H9 (cell line): ENCODE measurements at regions not wholly inside any gene's neighbourhood (a gene's known extent, or its start where the extent isn't known, plus 50 kb on each side); places are given as distances from the start of the nearest gene placed in this dataset.

Experiments used
- DNase-seq: peaks from one replicate; pipeline ENCODE4 v3.0.0-alpha.2; 2017
- H2AFZ ChIP-seq: one replicate; pipeline ENCODE4 v1.6.1; 2013; ENCODE audit warnings: mild to moderate bottlenecking, low read length, control low read depth, moderate library complexity
- H2AK5ac ChIP-seq: 2 replicates; pipeline ENCODE4 v1.6.1; 2013; ENCODE audit warnings: low read length, control low read depth, mixed read lengths; ENCODE audit not compliant: insufficient read length
- H2BK120ac ChIP-seq: one replicate; pipeline ENCODE4 v1.6.1; 2013; ENCODE audit warnings: low read depth, mild to moderate bottlenecking, low read length, control low read depth, inconsistent platforms; ENCODE audit not compliant: poor library complexity, severe bottlenecking
- H2BK12ac ChIP-seq: 2 replicates; pipeline ENCODE4 v1.6.1; 2013; ENCODE audit warnings: low read length, control low read depth, mixed read lengths, low read depth; ENCODE audit not compliant: insufficient read length
- H2BK15ac ChIP-seq: 2 replicates; pipeline ENCODE4 v1.6.1; 2013; ENCODE audit warnings: low read depth, low read length, control low read depth
- H2BK20ac ChIP-seq: one replicate; pipeline ENCODE4 v1.6.1; 2013; ENCODE audit warnings: low read depth, mild to moderate bottlenecking, low read length, control low read depth, inconsistent platforms; ENCODE audit not compliant: poor library complexity, severe bottlenecking
- H2BK5ac ChIP-seq: 2 replicates; pipeline ENCODE4 v1.6.1; 2013; ENCODE audit warnings: low read length, control low read depth, mixed read lengths; ENCODE audit not compliant: insufficient read length
- H3K14ac ChIP-seq: 2 replicates; pipeline ENCODE4 v1.6.1; 2013; ENCODE audit warnings: low read length, control low read depth; ENCODE audit not compliant: insufficient read depth
- H3K18ac ChIP-seq: 2 replicates; pipeline ENCODE4 v1.6.1; 2013; ENCODE audit warnings: low read depth, mild to moderate bottlenecking, mixed read lengths, low read length, control low read depth; ENCODE audit not compliant: insufficient read length
- H3K23ac ChIP-seq: 2 replicates; pipeline ENCODE4 v1.6.1; 2013; ENCODE audit warnings: low read length, control low read depth, mixed read lengths, low read depth; ENCODE audit not compliant: insufficient read length
- H3K23me2 ChIP-seq: 2 replicates; pipeline ENCODE4 v1.6.1; 2013; ENCODE audit warnings: low read depth, mild to moderate bottlenecking, mixed read lengths, low read length, control low read depth; ENCODE audit not compliant: insufficient read length, poor library complexity, severe bottlenecking
- H3K27ac ChIP-seq: 2 replicates; pipeline ENCODE4 v1.5.1; 2013; ENCODE audit warnings: low read length, control low read depth, mixed read lengths, low read depth; ENCODE audit not compliant: insufficient read length
- H3K27me3 ChIP-seq: 2 replicates; pipeline ENCODE4 v1.6.1; 2013; ENCODE audit warnings: low read length, control low read depth, inconsistent platforms; ENCODE audit not compliant: insufficient read depth
- H3K4ac ChIP-seq: 2 replicates; pipeline ENCODE4 v1.6.1; 2013; ENCODE audit warnings: low read depth, mild to moderate bottlenecking, control low read depth, inconsistent platforms, low read length, moderate library complexity
- H3K4me1 ChIP-seq: 2 replicates; pipeline ENCODE4 v1.6.1; 2013; ENCODE audit warnings: low read length, control low read depth, inconsistent platforms; ENCODE audit not compliant: insufficient read depth
- H3K4me2 ChIP-seq: 2 replicates; pipeline ENCODE4 v1.6.1; 2013; ENCODE audit warnings: low read length, control low read depth, mixed read lengths; ENCODE audit not compliant: insufficient read length, insufficient read depth
- H3K56ac ChIP-seq: 2 replicates; pipeline ENCODE4 v1.6.1; 2013; ENCODE audit warnings: low read depth, mild to moderate bottlenecking, mixed read lengths, low read length, control low read depth; ENCODE audit not compliant: insufficient read length
- H3K79me1 ChIP-seq: 2 replicates; pipeline ENCODE4 v1.6.1; 2013; ENCODE audit warnings: low read depth, mild to moderate bottlenecking, moderate library complexity, low read length, control low read depth, inconsistent platforms; ENCODE audit not compliant: insufficient read depth, poor library complexity, severe bottlenecking
- H3K79me2 ChIP-seq: 2 replicates; pipeline ENCODE4 v1.6.1; 2013; ENCODE audit warnings: low read length, control low read depth, inconsistent platforms; ENCODE audit not compliant: insufficient read depth
- H3K9ac ChIP-seq: 2 replicates; pipeline ENCODE4 v1.6.1; 2013; ENCODE audit warnings: low read length, control low read depth, mixed read lengths; ENCODE audit not compliant: insufficient read length; ENCODE audit errors: extremely low read depth
- H3K9me3 ChIP-seq: one replicate; pipeline ENCODE4 v1.6.1; 2013; ENCODE audit warnings: low read depth, low read length, inconsistent platforms; ENCODE audit not compliant: control insufficient read depth
- H3T11ph ChIP-seq: one replicate; pipeline ENCODE4 v1.6.1; 2013; ENCODE audit warnings: mild to moderate bottlenecking, low read length, control low read depth, inconsistent platforms
- H4K20me1 ChIP-seq: one replicate; pipeline ENCODE4 v1.6.1; 2013; ENCODE audit not compliant: control insufficient read depth, insufficient read length, insufficient read depth
- H4K5ac ChIP-seq: 2 replicates; pipeline ENCODE4 v1.6.1; 2013; ENCODE audit warnings: low read depth, mild to moderate bottlenecking, mixed read lengths, low read length, control low read depth; ENCODE audit not compliant: insufficient read length
- H4K8ac ChIP-seq: replicated peaks from 2 replicates; pipeline ENCODE4 v1.6.1; 2013; ENCODE audit warnings: low read length, control low read depth, mixed read lengths, low read depth; ENCODE audit not compliant: insufficient read length
- H4K91ac ChIP-seq: 2 replicates; pipeline ENCODE4 v1.6.1; 2013; ENCODE audit warnings: low read depth, mild to moderate bottlenecking, moderate library complexity, mixed read lengths, low read length, control low read depth; ENCODE audit not compliant: insufficient read length
- H3K27ac Mint-ChIP-seq, 3 experiments: 2 replicates in 2 of 3; 3 replicates in 1 of 3; pipeline ENCODE4 v1.8.0; 2020 to 2021; ENCODE audit warnings: mixed read lengths in 3 of 3, mild to moderate bottlenecking in 1 of 3, moderate library complexity in 1 of 3
- H3K27me3 Mint-ChIP-seq: 2 replicates; pipeline ENCODE4 v1.8.0; 2021; ENCODE audit warnings: low read depth, mild to moderate bottlenecking, moderate library complexity, mixed read lengths
- H3K36me3 Mint-ChIP-seq, 3 experiments: 2 replicates in 2 of 3; 3 replicates in 1 of 3; pipeline ENCODE4 v1.8.0; 2020 to 2021; ENCODE audit warnings: low read depth in 3 of 3, mixed read lengths in 3 of 3; ENCODE audit not compliant: insufficient read depth in 1 of 3
- H3K4me1 Mint-ChIP-seq, 2 experiments: 2 replicates each; pipeline ENCODE4 v1.8.0; 2020; ENCODE audit warnings: mixed read lengths in 2 of 2
- H3K4me3 Mint-ChIP-seq, 2 experiments: 2 replicates in 1 of 2; 3 replicates in 1 of 2; pipeline ENCODE4 v1.8.0; 2020 to 2021; ENCODE audit warnings: mild to moderate bottlenecking in 2 of 2, mixed read lengths in 2 of 2, moderate library complexity in 1 of 2
- H3K9me3 Mint-ChIP-seq, 2 experiments: 2 replicates in 1 of 2; 3 replicates in 1 of 2; pipeline ENCODE4 v1.8.0; 2020; ENCODE audit warnings: mild to moderate bottlenecking in 2 of 2, mixed read lengths in 2 of 2, moderate library complexity in 1 of 2
- WGBS: extraction: QIAGEN DNeasy Blood & Tissue Kit; methylation state at CpG from one replicate; pipeline ENCODE4 v1.1.7; 2013; ENCODE audit warnings: missing lambda C conversion rate, low lambda C conversion rate, mixed read lengths; ENCODE audit not compliant: insufficient read length; ENCODE audit errors: extremely low coverage; 5-methylcytosine and 5-hydroxymethylcytosine counted together
- TF ChIP-seq, protein P1 (sequence below): fragments of 200-600 bp; sonication (generic); conservative IDR thresholded peaks from 3 replicates; pipeline ENCODE4 v1.8.0; 2021; ENCODE audit warnings: antibody characterized with exemption, mild to moderate bottlenecking

DNA sequence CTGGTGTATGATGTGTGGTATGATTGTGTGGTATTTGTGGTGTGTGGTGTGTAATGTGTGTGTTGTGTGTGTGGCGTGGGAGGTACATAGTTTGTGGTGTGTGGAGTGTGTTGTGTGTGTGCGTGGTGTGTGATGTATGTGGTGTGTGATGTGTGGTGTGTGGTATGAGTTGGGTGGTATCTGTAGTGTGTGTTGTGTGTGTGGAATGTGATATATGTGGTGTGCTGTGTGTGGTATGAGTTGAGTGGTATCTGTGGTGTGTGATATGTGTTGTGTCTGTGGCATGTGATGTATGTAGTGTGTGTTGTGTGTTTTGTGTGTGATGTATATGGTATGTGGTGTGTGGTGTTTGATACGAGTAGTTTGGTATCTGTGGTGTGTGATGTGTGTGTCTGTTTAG lies 272.5 kb upstream of the IRX1 start:
- WGBS: 100% methylated on average over 3 of the region's 3 CpGs
- no peaks in the 10 kb centered on the region for H3K23me2 ChIP-seq
- H3K14ac ChIP-seq: no peak overlapping the region
- H3K9me3 ChIP-seq: no peaks in the 10 kb centered on the region
- H3K4me1 Mint-ChIP-seq: peaks cover 0 to 8% of the 10 kb centered on the region in 2 experiments; a peak in 2 of 4 replicates
- no peaks in the 10 kb centered on the region for H3K79me1 ChIP-seq
- H3K23ac ChIP-seq: no peak overlapping the region
- no peak for DNase-seq
- no peak overlapping the region for H3K18ac ChIP-seq
- H4K91ac ChIP-seq: no peak overlapping the region
- H3T11ph ChIP-seq: no peak overlapping the region
- H3K4me3 Mint-ChIP-seq: no peak overlapping the region
- H3K27me3 Mint-ChIP-seq: no peaks in the 10 kb centered on the region
- H3K79me2 ChIP-seq: no peaks in the 10 kb centered on the region
- H2BK15ac ChIP-seq: no peak overlapping the region
- no peak overlapping the region for H3K4me2 ChIP-seq
- no peak overlapping the region for H4K5ac ChIP-seq
- no peak overlapping the region for H3K9ac ChIP-seq
- H3K27ac Mint-ChIP-seq: no peak overlapping the region
- no peak overlapping the region for H2BK12ac ChIP-seq
- no peak overlapping the region for H2BK20ac ChIP-seq
- H2BK5ac ChIP-seq: no peak overlapping the region
- no peaks in the 10 kb centered on the region for H3K36me3 Mint-ChIP-seq
- peaks cover 3% of the 10 kb centered on the region; the same call in 1 of the 2 replicates for H3K4me1 ChIP-seq
- H3K27ac ChIP-seq: no peak overlapping the region
- H3K27me3 ChIP-seq: no peaks in the 10 kb centered on the region
- no peak overlapping the region for H2AFZ ChIP-seq
- H3K4ac ChIP-seq: no peak overlapping the region
- H3K9me3 Mint-ChIP-seq: no peaks in the 10 kb centered on the region; a peak in 1 of 5 replicates
- no peak overlapping the region for H3K56ac ChIP-seq
- no peaks in the 10 kb centered on the region for H4K20me1 ChIP-seq
- no peak overlapping the region for H4K8ac ChIP-seq
- TF ChIP-seq, protein P1, sequence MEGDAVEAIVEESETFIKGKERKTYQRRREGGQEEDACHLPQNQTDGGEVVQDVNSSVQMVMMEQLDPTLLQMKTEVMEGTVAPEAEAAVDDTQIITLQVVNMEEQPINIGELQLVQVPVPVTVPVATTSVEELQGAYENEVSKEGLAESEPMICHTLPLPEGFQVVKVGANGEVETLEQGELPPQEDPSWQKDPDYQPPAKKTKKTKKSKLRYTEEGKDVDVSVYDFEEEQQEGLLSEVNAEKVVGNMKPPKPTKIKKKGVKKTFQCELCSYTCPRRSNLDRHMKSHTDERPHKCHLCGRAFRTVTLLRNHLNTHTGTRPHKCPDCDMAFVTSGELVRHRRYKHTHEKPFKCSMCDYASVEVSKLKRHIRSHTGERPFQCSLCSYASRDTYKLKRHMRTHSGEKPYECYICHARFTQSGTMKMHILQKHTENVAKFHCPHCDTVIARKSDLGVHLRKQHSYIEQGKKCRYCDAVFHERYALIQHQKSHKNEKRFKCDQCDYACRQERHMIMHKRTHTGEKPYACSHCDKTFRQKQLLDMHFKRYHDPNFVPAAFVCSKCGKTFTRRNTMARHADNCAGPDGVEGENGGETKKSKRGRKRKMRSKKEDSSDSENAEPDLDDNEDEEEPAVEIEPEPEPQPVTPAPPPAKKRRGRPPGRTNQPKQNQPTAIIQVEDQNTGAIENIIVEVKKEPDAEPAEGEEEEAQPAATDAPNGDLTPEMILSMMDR: no peak
- no peak overlapping the region for H2BK120ac ChIP-seq
- no peak overlapping the region for H2AK5ac ChIP-seq
